ENCODE measurements at regions not wholly inside any gene's neighbourhood (a gene's known extent, or its start where the extent isn't known, plus 50 kb on each side); places are given as distances from the start of the nearest gene placed in this dataset.

DNA sequence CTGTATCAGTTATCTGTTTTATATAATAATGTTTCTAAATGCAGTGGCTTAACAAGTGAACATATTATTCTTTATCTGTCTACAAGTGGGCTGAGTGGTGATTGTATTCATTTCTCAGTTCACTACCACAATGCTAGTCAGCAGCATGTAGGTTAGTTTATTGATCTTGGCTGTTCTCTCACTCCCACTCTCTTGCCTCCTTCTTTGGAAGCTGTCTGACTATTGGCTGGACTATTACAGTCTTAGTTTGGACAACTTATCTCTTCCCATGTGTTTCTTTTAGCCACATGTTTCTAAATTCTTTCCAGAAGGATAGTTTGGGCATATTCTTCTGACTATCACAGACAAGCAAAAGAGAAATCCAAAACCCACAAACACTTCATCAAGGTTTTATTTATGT, 459.5 kb upstream of the AGA start:
- H3K27me3 ChIP-seq (ENCODE audit: low read length): no peaks in the 10 kb centered on the region
- no peaks in the 10 kb centered on the region for H3K4me1 ChIP-seq (ENCODE audit: low read length)
- no peak for DNase-seq
- H4K20me1 ChIP-seq (ENCODE audit: insufficient read depth, low read depth, low read length): no peaks in the 10 kb centered on the region
- no peak overlapping the region for H3K27ac ChIP-seq (ENCODE audit: low read length)
- no peak overlapping the region for H3K4me2 ChIP-seq (ENCODE audit: low read depth, low read length, poor library complexity, severe bottlenecking)
- no peaks in the 10 kb centered on the region for H3K9me2 ChIP-seq (replicated peaks; ENCODE audit: insufficient read depth, low read length)
- H3K9ac ChIP-seq (ENCODE audit: low read length): no peak overlapping the region
- no peak overlapping the region for H3K4me3 ChIP-seq (ENCODE audit: low read length)
- no peak overlapping the region for H2AFZ ChIP-seq (ENCODE audit: low read length)
- no peaks in the 10 kb centered on the region for H3K9me3 ChIP-seq (ENCODE audit: low read length)
- no peaks in the 10 kb centered on the region for H3K79me2 ChIP-seq (ENCODE audit: low read length)
- no peaks in the 10 kb centered on the region for H3K36me3 ChIP-seq (ENCODE audit: insufficient read depth, low read length)

DNA sequence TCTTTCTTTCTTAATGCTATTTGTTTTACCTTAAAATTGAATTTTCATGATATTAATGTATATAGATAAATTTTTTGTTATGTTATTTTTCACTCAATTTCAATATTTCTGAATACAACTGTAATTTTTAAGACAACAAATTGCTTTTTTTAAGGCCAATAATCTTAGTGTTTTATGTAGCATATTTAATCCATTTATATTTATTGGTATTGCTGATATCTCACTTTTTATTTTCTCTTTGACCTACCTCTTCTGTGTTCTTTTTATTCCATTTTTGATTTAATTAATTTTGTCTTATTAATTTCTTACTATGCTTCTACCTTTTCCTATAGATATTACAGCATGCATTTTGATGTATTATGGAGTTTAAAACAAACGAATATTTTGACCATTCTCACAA, 460.1 kb upstream of the AGA start:
- no peaks in the 10 kb centered on the region for H4K20me1 ChIP-seq (ENCODE audit: insufficient read depth, low read depth, low read length)
- H3K9ac ChIP-seq (ENCODE audit: low read length): no peak overlapping the region
- H3K4me1 ChIP-seq (ENCODE audit: low read length): no peaks in the 10 kb centered on the region
- H3K9me2 ChIP-seq (replicated peaks; ENCODE audit: insufficient read depth, low read length): no peaks in the 10 kb centered on the region
- no peak overlapping the region for H2AFZ ChIP-seq (ENCODE audit: low read length)
- no peak for DNase-seq
- no peaks in the 10 kb centered on the region for H3K36me3 ChIP-seq (ENCODE audit: insufficient read depth, low read length)
- no peak overlapping the region for H3K4me3 ChIP-seq (ENCODE audit: low read length)
- H3K27me3 ChIP-seq (ENCODE audit: low read length): no peaks in the 10 kb centered on the region
- H3K9me3 ChIP-seq (ENCODE audit: low read length): no peaks in the 10 kb centered on the region
- H3K4me2 ChIP-seq (ENCODE audit: low read depth, low read length, poor library complexity, severe bottlenecking): no peak overlapping the region
- no peaks in the 10 kb centered on the region for H3K79me2 ChIP-seq (ENCODE audit: low read length)
- H3K27ac ChIP-seq (ENCODE audit: low read length): no peak overlapping the region

DNA sequence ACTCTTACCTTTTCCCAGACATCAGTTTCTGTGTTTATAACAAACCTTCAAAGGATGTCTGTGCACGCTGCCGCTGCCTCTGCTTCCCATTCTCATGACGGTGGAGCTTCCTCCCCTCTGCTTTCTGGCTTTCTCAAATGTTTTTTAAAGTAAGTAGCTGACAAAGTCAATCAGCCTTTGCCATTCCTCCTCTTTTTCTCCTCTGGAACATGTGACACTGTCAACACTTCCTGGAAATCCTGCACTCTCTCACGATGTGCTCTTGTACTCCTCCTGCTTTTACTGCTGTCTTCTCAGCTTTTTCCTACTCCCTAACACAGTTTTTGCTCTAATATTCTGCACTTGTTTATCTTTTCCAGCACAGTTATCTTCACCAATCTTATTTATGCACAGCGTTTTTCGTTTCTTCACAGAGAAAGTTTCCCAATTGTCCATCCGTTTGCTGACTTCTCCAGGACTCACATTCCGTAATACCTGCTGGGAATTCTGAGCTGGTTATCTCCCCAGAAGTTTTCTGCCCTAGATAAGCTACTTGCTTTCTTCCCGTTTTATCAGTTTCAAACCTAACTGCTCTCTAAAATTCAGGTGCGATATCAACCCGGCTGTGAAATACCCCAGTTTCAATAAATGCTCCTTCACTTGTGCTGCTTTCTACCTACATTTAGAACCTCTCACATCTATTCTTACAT, 465.6 kb upstream of the AGA start:
- H3K27ac ChIP-seq (ENCODE audit: low read length): no peak overlapping the region
- H3K79me2 ChIP-seq (ENCODE audit: low read length): no peaks in the 10 kb centered on the region
- no peak overlapping the region for H3K4me2 ChIP-seq (ENCODE audit: low read depth, low read length, poor library complexity, severe bottlenecking)
- no peaks in the 10 kb centered on the region for H3K4me1 ChIP-seq (ENCODE audit: low read length)
- no peak overlapping the region for H3K4me3 ChIP-seq (ENCODE audit: low read length)
- H3K36me3 ChIP-seq (ENCODE audit: insufficient read depth, low read length): no peaks in the 10 kb centered on the region
- no peak overlapping the region for H3K9ac ChIP-seq (ENCODE audit: low read length)
- H3K9me2 ChIP-seq (replicated peaks; ENCODE audit: insufficient read depth, low read length): no peaks in the 10 kb centered on the region
- H4K20me1 ChIP-seq (ENCODE audit: insufficient read depth, low read depth, low read length): no peaks in the 10 kb centered on the region
- H3K9me3 ChIP-seq (ENCODE audit: low read length): no peaks in the 10 kb centered on the region
- DNase-seq: no peak
- no peak overlapping the region for H2AFZ ChIP-seq (ENCODE audit: low read length)
- no peaks in the 10 kb centered on the region for H3K27me3 ChIP-seq (ENCODE audit: low read length)

DNA sequence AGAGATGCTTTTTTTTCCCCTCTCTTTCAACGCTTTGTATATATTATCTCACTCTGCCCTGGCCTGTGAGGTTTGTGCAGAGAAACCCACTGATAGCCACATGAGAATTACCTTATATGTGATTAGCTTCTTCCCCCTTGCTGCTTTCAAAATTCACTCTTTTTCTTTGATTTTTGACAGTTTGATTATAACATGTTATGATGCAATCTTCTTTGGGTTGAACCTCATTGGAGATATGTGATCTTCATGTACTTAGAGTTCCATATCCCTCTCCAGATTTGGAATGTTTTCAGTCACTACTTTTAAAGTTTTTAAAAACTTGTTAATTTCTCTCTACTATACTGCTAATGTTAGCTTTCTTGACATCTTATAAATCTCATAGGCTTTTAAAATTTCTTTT, 479.5 kb upstream of the AGA start:
- no peaks in the 10 kb centered on the region for H3K4me1 ChIP-seq (ENCODE audit: low read length)
- DNase-seq: no peak

DNA sequence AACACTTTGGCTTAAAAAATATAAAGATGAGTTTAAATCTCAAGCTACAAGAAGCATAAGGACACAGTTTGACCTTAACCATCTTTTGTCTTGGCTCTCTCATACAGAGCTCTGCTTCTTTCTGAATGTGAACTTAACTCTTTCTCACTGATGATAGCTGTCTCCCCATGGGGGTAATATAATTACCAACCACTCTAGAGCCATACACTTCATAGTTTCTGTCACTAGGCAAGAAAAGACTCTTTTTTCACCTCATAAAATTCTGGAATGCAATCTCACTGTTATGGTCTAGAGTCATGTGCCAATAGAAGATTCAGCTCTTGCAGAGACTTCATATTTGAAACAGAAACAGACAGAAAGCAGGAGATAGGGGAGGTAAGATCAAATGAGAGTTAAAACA, 481.7 kb upstream of the AGA start:
- Histone ChIP-seq H3K27me3 (ENCODE audit: low read length) (no peaks in the 10 kb centered on the region), H3K79me2 (ENCODE audit: low read length) (no peaks in the 10 kb centered on the region), H3K9me2 (replicated peaks; ENCODE audit: insufficient read depth, low read length) (no peaks in the 10 kb centered on the region), H4K20me1 (ENCODE audit: insufficient read depth, low read depth, low read length) (no peaks in the 10 kb centered on the region), H3K4me1 (ENCODE audit: low read length) (no peaks in the 10 kb centered on the region), H3K9ac (ENCODE audit: low read length) (no peak overlapping the region), H3K27ac (ENCODE audit: low read length) (no peak overlapping the region), H3K4me2 (ENCODE audit: low read depth, low read length, poor library complexity, severe bottlenecking) (no peak overlapping the region), H2AFZ (ENCODE audit: low read length) (no peak overlapping the region), H3K36me3 (ENCODE audit: insufficient read depth, low read length) (no peaks in the 10 kb centered on the region), H3K4me3 (ENCODE audit: low read length) (no peak overlapping the region), H3K9me3 (ENCODE audit: low read length) (no peaks in the 10 kb centered on the region)
- DNase-seq: no peak

More for the DNA sequence above, 479.5 kb upstream of the AGA start:
- no peak overlapping the region for H2AFZ ChIP-seq (ENCODE audit: low read length)
- no peaks in the 10 kb centered on the region for H3K79me2 ChIP-seq (ENCODE audit: low read length)
- no peak overlapping the region for H3K4me3 ChIP-seq (ENCODE audit: low read length)
- no peaks in the 10 kb centered on the region for H3K9me3 ChIP-seq (ENCODE audit: low read length)
- H3K36me3 ChIP-seq (ENCODE audit: insufficient read depth, low read length): no peaks in the 10 kb centered on the region
- no peak overlapping the region for H3K9ac ChIP-seq (ENCODE audit: low read length)
- H3K9me2 ChIP-seq (replicated peaks; ENCODE audit: insufficient read depth, low read length): no peaks in the 10 kb centered on the region
- H4K20me1 ChIP-seq (ENCODE audit: insufficient read depth, low read depth, low read length): no peaks in the 10 kb centered on the region
- no peaks in the 10 kb centered on the region for H3K27me3 ChIP-seq (ENCODE audit: low read length)
- H3K4me2 ChIP-seq (ENCODE audit: low read depth, low read length, poor library complexity, severe bottlenecking): no peak overlapping the region
- no peak overlapping the region for H3K27ac ChIP-seq (ENCODE audit: low read length)

DNA sequence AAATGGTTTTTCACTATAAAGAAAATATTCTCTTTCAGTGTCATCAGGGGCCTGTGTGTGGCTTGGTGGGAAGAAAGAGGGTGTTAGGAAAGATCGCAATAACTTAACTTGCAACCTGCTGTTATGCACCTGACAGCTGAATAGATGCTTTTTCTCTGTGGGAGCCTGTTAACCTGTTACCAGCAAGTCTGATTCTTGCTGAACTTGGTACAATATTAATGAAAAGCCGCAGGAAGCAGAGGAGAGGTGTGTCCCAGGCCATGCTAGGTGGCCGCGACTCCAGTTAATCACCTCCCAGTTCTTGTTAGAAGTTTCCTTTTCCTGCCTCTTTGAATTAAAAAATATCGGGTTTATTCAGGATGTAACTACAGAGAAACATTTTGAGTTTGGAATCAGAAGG, 494.8 kb upstream of the AGA start:
- Histone ChIP-seq H3K9me2 (replicated peaks; ENCODE audit: insufficient read depth, low read length) (no peaks in the 10 kb centered on the region), H3K4me3 (ENCODE audit: low read length) (no peak overlapping the region), H3K36me3 (ENCODE audit: insufficient read depth, low read length) (no peaks in the 10 kb centered on the region), H3K9ac (ENCODE audit: low read length) (no peak overlapping the region), H3K27me3 (ENCODE audit: low read length) (no peaks in the 10 kb centered on the region), H2AFZ (ENCODE audit: low read length) (no peak overlapping the region), H3K4me2 (ENCODE audit: low read depth, low read length, poor library complexity, severe bottlenecking) (no peak overlapping the region), H3K4me1 (ENCODE audit: low read length) (no peaks in the 10 kb centered on the region), H3K79me2 (ENCODE audit: low read length) (no peaks in the 10 kb centered on the region), H4K20me1 (ENCODE audit: insufficient read depth, low read depth, low read length) (no peaks in the 10 kb centered on the region), H3K27ac (ENCODE audit: low read length) (no peak overlapping the region), H3K9me3 (ENCODE audit: low read length) (no peaks in the 10 kb centered on the region)
- no peak for DNase-seq

DNA sequence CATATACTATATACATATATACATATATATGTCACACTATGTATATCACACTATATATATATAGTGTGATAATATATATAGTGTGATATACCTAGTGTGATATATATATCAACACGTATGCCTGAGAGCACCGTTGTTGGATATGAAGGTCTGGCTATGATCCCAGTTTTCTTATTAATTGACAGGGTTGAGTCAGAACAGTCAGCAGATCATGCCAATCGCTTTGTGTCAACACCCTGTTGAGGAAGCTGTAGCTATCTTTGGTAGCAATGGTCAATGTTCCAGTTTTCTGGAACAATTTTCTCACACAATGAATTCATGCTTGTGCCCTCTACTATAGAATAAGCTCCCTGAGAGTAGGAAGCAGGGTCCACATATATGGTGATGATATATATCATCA, 496.0 kb upstream of the AGA start:
- H3K4me3 ChIP-seq (ENCODE audit: low read length): no peak overlapping the region
- no peaks in the 10 kb centered on the region for H3K4me1 ChIP-seq (ENCODE audit: low read length)
- no peaks in the 10 kb centered on the region for H3K27me3 ChIP-seq (ENCODE audit: low read length)
- H3K9me2 ChIP-seq (replicated peaks; ENCODE audit: insufficient read depth, low read length): no peaks in the 10 kb centered on the region
- no peak overlapping the region for H3K4me2 ChIP-seq (ENCODE audit: low read depth, low read length, poor library complexity, severe bottlenecking)
- H3K36me3 ChIP-seq (ENCODE audit: insufficient read depth, low read length): no peaks in the 10 kb centered on the region
- H2AFZ ChIP-seq (ENCODE audit: low read length): no peak overlapping the region
- no peaks in the 10 kb centered on the region for H4K20me1 ChIP-seq (ENCODE audit: insufficient read depth, low read depth, low read length)
- H3K27ac ChIP-seq (ENCODE audit: low read length): no peak overlapping the region
- DNase-seq: no peak
- no peak overlapping the region for H3K9ac ChIP-seq (ENCODE audit: low read length)
- no peaks in the 10 kb centered on the region for H3K9me3 ChIP-seq (ENCODE audit: low read length)
- no peaks in the 10 kb centered on the region for H3K79me2 ChIP-seq (ENCODE audit: low read length)

DNA sequence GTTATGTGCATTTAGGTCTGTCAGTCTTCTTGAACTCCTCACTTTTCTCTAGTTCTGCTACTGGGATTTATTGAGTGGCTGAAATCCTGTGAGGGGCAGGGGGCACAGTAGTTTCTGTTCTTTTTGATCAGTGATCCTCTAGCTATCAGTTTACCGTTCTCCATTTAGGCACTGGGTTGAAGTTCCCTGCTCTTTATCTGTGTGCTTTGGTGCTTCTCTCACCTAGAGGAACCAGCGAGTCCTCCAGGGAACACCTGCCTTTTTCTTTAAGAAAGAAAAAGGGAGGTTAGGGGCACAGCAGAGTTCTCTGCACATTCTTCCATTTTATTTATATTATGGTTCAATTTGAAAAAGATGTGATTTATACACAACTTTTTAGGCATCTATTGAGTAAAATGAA, 503.0 kb upstream of the AGA start:
- no peak for DNase-seq
- Histone ChIP-seq H3K9ac (ENCODE audit: low read length) (no peak overlapping the region), H3K4me1 (ENCODE audit: low read length) (no peaks in the 10 kb centered on the region), H3K27me3 (ENCODE audit: low read length) (no peaks in the 10 kb centered on the region), H3K4me3 (ENCODE audit: low read length) (no peak overlapping the region), H3K79me2 (ENCODE audit: low read length) (no peaks in the 10 kb centered on the region), H3K9me3 (ENCODE audit: low read length) (no peaks in the 10 kb centered on the region), H3K36me3 (ENCODE audit: insufficient read depth, low read length) (no peaks in the 10 kb centered on the region), H4K20me1 (ENCODE audit: insufficient read depth, low read depth, low read length) (no peaks in the 10 kb centered on the region), H2AFZ (ENCODE audit: low read length) (no peak overlapping the region), H3K27ac (ENCODE audit: low read length) (no peak overlapping the region), H3K4me2 (ENCODE audit: low read depth, low read length, poor library complexity, severe bottlenecking) (no peak overlapping the region), H3K9me2 (replicated peaks; ENCODE audit: insufficient read depth, low read length) (no peaks in the 10 kb centered on the region)

DNA sequence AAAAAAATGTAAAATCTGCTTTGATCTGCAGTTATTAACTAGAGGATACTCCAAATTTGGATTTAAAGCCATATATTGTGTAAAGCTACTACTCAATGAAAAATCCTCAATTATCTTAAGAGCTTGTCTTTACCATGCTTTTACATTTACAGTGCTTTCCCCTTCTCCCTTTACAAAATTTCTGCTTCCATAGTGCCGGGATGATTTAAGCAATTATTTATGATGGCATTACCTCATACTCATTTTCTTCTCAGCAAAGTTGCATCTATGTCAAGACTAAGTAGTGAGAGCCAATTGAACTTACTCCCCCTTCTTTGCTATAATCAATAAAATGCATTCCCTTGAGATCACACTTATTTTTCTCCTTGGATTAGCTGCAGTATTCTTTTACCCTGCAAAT, 505.4 kb upstream of the AGA start:
- Histone ChIP-seq H3K27ac (ENCODE audit: low read length) (no peak overlapping the region), H3K4me3 (ENCODE audit: low read length) (no peak overlapping the region), H3K27me3 (ENCODE audit: low read length) (no peaks in the 10 kb centered on the region), H3K9me3 (ENCODE audit: low read length) (no peaks in the 10 kb centered on the region), H3K4me1 (ENCODE audit: low read length) (no peaks in the 10 kb centered on the region), H3K9me2 (replicated peaks; ENCODE audit: insufficient read depth, low read length) (no peaks in the 10 kb centered on the region), H3K4me2 (ENCODE audit: low read depth, low read length, poor library complexity, severe bottlenecking) (no peak overlapping the region), H3K9ac (ENCODE audit: low read length) (no peak overlapping the region), H4K20me1 (ENCODE audit: insufficient read depth, low read depth, low read length) (no peaks in the 10 kb centered on the region), H3K79me2 (ENCODE audit: low read length) (no peaks in the 10 kb centered on the region), H2AFZ (ENCODE audit: low read length) (no peak overlapping the region), H3K36me3 (ENCODE audit: insufficient read depth, low read length) (no peaks in the 10 kb centered on the region)
- DNase-seq: no peak
